ENCODE measurements at regions not wholly inside any gene's neighbourhood (a gene's known extent, or its start where the extent isn't known, plus 50 kb on each side); places are given as distances from the start of the nearest gene placed in this dataset.

DNA sequence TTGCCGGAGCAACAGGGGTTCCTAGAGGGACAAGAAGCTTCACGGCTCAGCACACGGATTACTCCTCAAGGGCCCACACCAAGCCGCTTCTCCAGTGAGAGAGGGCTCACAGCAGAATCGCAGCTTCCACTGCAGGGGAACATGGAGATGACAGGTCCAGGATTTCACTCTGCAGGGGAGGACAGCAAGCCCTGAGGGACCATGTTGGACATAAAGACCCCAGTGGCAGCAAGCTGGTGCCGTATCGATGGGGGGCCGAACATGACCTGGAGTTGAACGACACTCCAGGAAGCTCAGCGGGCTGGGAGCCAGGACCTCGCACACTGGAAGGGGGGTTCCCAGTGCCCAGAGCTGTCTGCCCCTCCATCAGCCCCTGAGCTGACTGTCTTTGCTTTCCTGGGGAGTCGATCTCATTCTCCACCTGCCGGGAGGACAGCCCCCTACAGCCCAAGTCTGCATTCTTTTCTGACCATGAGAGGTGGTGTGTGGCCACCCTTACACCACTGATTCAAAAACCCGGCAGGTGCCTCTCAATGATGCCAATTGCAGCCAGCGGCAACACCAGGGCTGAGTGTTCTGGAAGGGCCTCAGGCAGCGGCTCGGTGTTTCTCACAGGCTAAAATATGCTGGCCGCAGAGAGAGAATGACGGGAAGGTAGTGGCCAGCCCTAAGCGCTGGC is 194.5 kb upstream of the CDH4 start (continued):
- TF ChIP-seq MAX (IDR thresholded peaks at IDR 0.05) (no peak), BCL11A (IDR thresholded peaks at IDR 0.05; ENCODE audit: low read depth in 2 of 2, low read length in 2 of 2) (no peak), BACH1 (IDR thresholded peaks at IDR 0.05; ENCODE audit: low read length) (no peak)

Data from H1 (cell line).